DND-41 (cell line): ENCODE measurements at regions not wholly inside any gene's neighbourhood (a gene's known extent, or its start where the extent isn't known, plus 50 kb on each side); places are given as distances from the start of the nearest gene placed in this dataset.

ENCODE experiments used
- CTCF ChIP-seq: IDR thresholded peaks from 2 replicates; pipeline ENCODE4 v1.5.1; 2012; ENCODE audit warnings: borderline replicate concordance, low read length, moderate library complexity, mild to moderate bottlenecking; ENCODE audit not compliant: poor library complexity, severe bottlenecking; ENCODE audit errors: extremely low read depth
- EZH2 ChIP-seq: IDR thresholded peaks from 3 replicates; pipeline ENCODE4 v1.6.1; 2012; ENCODE audit warnings: borderline replicate concordance, low read depth, mild to moderate bottlenecking, moderate library complexity, low read length, inconsistent platforms; ENCODE audit not compliant: severe bottlenecking

- TF ChIP-seq CTCF, result no peak
- no peak for TF ChIP-seq EZH2
These were observed 1382.8 kb upstream of the CELF4 start for GRCh38 chr18:38948436-38948835.
